ENCODE measurements at regions not wholly inside any gene's neighbourhood (a gene's known extent, or its start where the extent isn't known, plus 50 kb on each side); places are given as distances from the start of the nearest gene placed in this dataset.

- Histone ChIP-seq H3K9me3 (ENCODE audit: control insufficient read depth, insufficient read depth, low read length) (no peaks in the 10 kb centered on the region), H3K4me1 (ENCODE audit: insufficient read depth, low read length) (peaks cover 11% of the 10 kb centered on the region), H3K9ac (ENCODE audit: low read depth, low read length) (no peak overlapping the region), H3K36me3 (ENCODE audit: insufficient read depth, low read length) (no peaks in the 10 kb centered on the region)
These were observed 51.5 kb upstream of the ARID1B start for GRCh38 chr6:156725712-156726111.

- H3K9me3 ChIP-seq (ENCODE audit: control insufficient read depth, insufficient read depth, low read length): no peaks in the 10 kb centered on the region
- H3K36me3 ChIP-seq (ENCODE audit: insufficient read depth, low read length): no peaks in the 10 kb centered on the region
- peaks cover 17% of the 10 kb centered on the region for H3K4me1 ChIP-seq (ENCODE audit: insufficient read depth, low read length)
- H3K9ac ChIP-seq (ENCODE audit: low read depth, low read length): peak overlapping the region; percentile 18
These were observed 56.2 kb upstream of the ARID1B start for GRCh38 chr6:156720691-156721685.

- peaks cover 17% of the 10 kb centered on the region for H3K4me1 ChIP-seq (ENCODE audit: insufficient read depth, low read length)
- H3K36me3 ChIP-seq (ENCODE audit: insufficient read depth, low read length): no peaks in the 10 kb centered on the region
- H3K9ac ChIP-seq (ENCODE audit: low read depth, low read length): peak overlapping the region; percentile 34
- H3K9me3 ChIP-seq (ENCODE audit: control insufficient read depth, insufficient read depth, low read length): no peaks in the 10 kb centered on the region
These were observed 57.2 kb upstream of the ARID1B start for GRCh38 chr6:156719720-156720563.

GRCh38 chr6:156719395-156719719 is 57.8 kb upstream of the ARID1B start:
- Histone ChIP-seq H3K9ac (ENCODE audit: low read depth, low read length) (peak overlapping the region; percentile 34; the same call in 1 of the 2 replicates), H3K4me1 (ENCODE audit: insufficient read depth, low read length) (peaks cover 17% of the 10 kb centered on the region), H3K36me3 (ENCODE audit: insufficient read depth, low read length) (no peaks in the 10 kb centered on the region), H3K9me3 (ENCODE audit: control insufficient read depth, insufficient read depth, low read length) (no peaks in the 10 kb centered on the region)

GRCh38 chr6:156718647-156719394 is 58.4 kb upstream of the ARID1B start:
- Histone ChIP-seq H3K4me1 (ENCODE audit: insufficient read depth, low read length) (peaks cover 17% of the 10 kb centered on the region), H3K9me3 (ENCODE audit: control insufficient read depth, insufficient read depth, low read length) (no peaks in the 10 kb centered on the region), H3K9ac (ENCODE audit: low read depth, low read length) (no peak overlapping the region), H3K36me3 (ENCODE audit: insufficient read depth, low read length) (no peaks in the 10 kb centered on the region)

- peaks cover 17% of the 10 kb centered on the region for H3K4me1 ChIP-seq (ENCODE audit: insufficient read depth, low read length)
- H3K9me3 ChIP-seq (ENCODE audit: control insufficient read depth, insufficient read depth, low read length): no peaks in the 10 kb centered on the region
- no peak overlapping the region for H3K9ac ChIP-seq (ENCODE audit: low read depth, low read length)
- no peaks in the 10 kb centered on the region for H3K36me3 ChIP-seq (ENCODE audit: insufficient read depth, low read length)
These were observed 59.6 kb upstream of the ARID1B start for GRCh38 chr6:156717542-156717941.

GRCh38 chr6:156715839-156716238 is 61.3 kb upstream of the ARID1B start:
- no peaks in the 10 kb centered on the region for H3K9me3 ChIP-seq (ENCODE audit: control insufficient read depth, insufficient read depth, low read length)
- H3K4me1 ChIP-seq (ENCODE audit: insufficient read depth, low read length): peaks cover 7% of the 10 kb centered on the region
- H3K9ac ChIP-seq (ENCODE audit: low read depth, low read length): no peak overlapping the region
- no peaks in the 10 kb centered on the region for H3K36me3 ChIP-seq (ENCODE audit: insufficient read depth, low read length)

- Histone ChIP-seq H3K36me3 (ENCODE audit: insufficient read depth, low read length) (no peaks in the 10 kb centered on the region), H3K9ac (ENCODE audit: low read depth, low read length) (no peak overlapping the region), H3K4me1 (ENCODE audit: insufficient read depth, low read length) (no peaks in the 10 kb centered on the region), H3K9me3 (ENCODE audit: control insufficient read depth, insufficient read depth, low read length) (no peaks in the 10 kb centered on the region)
These were observed 63.6 kb upstream of the ARID1B start for GRCh38 chr6:156713548-156713947.

GRCh38 chr6:156710479-156710878 is 66.7 kb upstream of the ARID1B start:
- H3K36me3 ChIP-seq (ENCODE audit: insufficient read depth, low read length): no peaks in the 10 kb centered on the region
- no peak overlapping the region for H3K9ac ChIP-seq (ENCODE audit: low read depth, low read length)
- no peaks in the 10 kb centered on the region for H3K9me3 ChIP-seq (ENCODE audit: control insufficient read depth, insufficient read depth, low read length)
- no peaks in the 10 kb centered on the region for H3K4me1 ChIP-seq (ENCODE audit: insufficient read depth, low read length)

- H3K9me3 ChIP-seq (ENCODE audit: control insufficient read depth, insufficient read depth, low read length): no peaks in the 10 kb centered on the region
- no peak overlapping the region for H3K9ac ChIP-seq (ENCODE audit: low read depth, low read length)
- H3K4me1 ChIP-seq (ENCODE audit: insufficient read depth, low read length): no peaks in the 10 kb centered on the region
- H3K36me3 ChIP-seq (ENCODE audit: insufficient read depth, low read length): no peaks in the 10 kb centered on the region
These were observed 69.4 kb upstream of the ARID1B start for GRCh38 chr6:156707818-156708217.

GRCh38 chr6:156703719-156704118 is 73.5 kb upstream of the ARID1B start:
- no peak overlapping the region for H3K9ac ChIP-seq (ENCODE audit: low read depth, low read length)

GRCh38 chr6:156701966-156702365 is 75.2 kb upstream of the ARID1B start:
- H3K9me3 ChIP-seq (ENCODE audit: control insufficient read depth, insufficient read depth, low read length): no peaks in the 10 kb centered on the region
- peaks cover 7% of the 10 kb centered on the region; the same call in 1 of the 2 replicates for H3K4me1 ChIP-seq (ENCODE audit: insufficient read depth, low read length)
- H3K9ac ChIP-seq (ENCODE audit: low read depth, low read length): no peak overlapping the region
- no peaks in the 10 kb centered on the region for H3K36me3 ChIP-seq (ENCODE audit: insufficient read depth, low read length)

More at GRCh38 chr6:156703719-156704118, 73.5 kb upstream of the ARID1B start:
- no peaks in the 10 kb centered on the region for H3K9me3 ChIP-seq (ENCODE audit: control insufficient read depth, insufficient read depth, low read length)
- H3K36me3 ChIP-seq (ENCODE audit: insufficient read depth, low read length): no peaks in the 10 kb centered on the region
- H3K4me1 ChIP-seq (ENCODE audit: insufficient read depth, low read length): peaks cover 3% of the 10 kb centered on the region; the same call in 1 of the 2 replicates

GRCh38 chr6:156700440-156701057 is 76.6 kb upstream of the ARID1B start:
- no peak overlapping the region for H3K9ac ChIP-seq (ENCODE audit: low read depth, low read length)
- H3K9me3 ChIP-seq (ENCODE audit: control insufficient read depth, insufficient read depth, low read length): no peaks in the 10 kb centered on the region
- H3K4me1 ChIP-seq (ENCODE audit: insufficient read depth, low read length): peaks cover 7% of the 10 kb centered on the region; the same call in 1 of the 2 replicates
- no peaks in the 10 kb centered on the region for H3K36me3 ChIP-seq (ENCODE audit: insufficient read depth, low read length)

- no peak overlapping the region for H3K9ac ChIP-seq (ENCODE audit: low read depth, low read length)
- H3K4me1 ChIP-seq (ENCODE audit: insufficient read depth, low read length): peaks cover 7% of the 10 kb centered on the region; the same call in 1 of the 2 replicates
- H3K9me3 ChIP-seq (ENCODE audit: control insufficient read depth, insufficient read depth, low read length): no peaks in the 10 kb centered on the region
- H3K36me3 ChIP-seq (ENCODE audit: insufficient read depth, low read length): no peaks in the 10 kb centered on the region
These were observed 77.2 kb upstream of the ARID1B start for GRCh38 chr6:156699935-156700334.

Data from ES-I3 (cell line).